ENCODE measurements at regions not wholly inside any gene's neighbourhood (a gene's known extent, or its start where the extent isn't known, plus 50 kb on each side); places are given as distances from the start of the nearest gene placed in this dataset.
"Not testable (repeated sequence)": the region's sequence is repeated elsewhere in the genome, so short reads cannot be mapped to it uniquely, and the experiment has no call there.

- no peak for DNase-seq (ENCODE audit: low read depth)
Observed at GRCh38 chr11:29163231-29163630, 853.6 kb downstream of the KCNA4 start.

GRCh38 chr11:29162491-29162890 is 854.3 kb downstream of the KCNA4 start:
- no peak for DNase-seq (ENCODE audit: low read depth)

GRCh38 chr11:29161191-29161590 is 855.6 kb downstream of the KCNA4 start:
- no peak for DNase-seq (ENCODE audit: low read depth)

GRCh38 chr11:29159552-29160465 is 857.0 kb downstream of the KCNA4 start:
- no peak for DNase-seq (ENCODE audit: low read depth)

GRCh38 chr11:29153078-29153477 is 863.8 kb downstream of the KCNA4 start:
- no peak for DNase-seq (ENCODE audit: low read depth)

- not testable (repeated sequence) for DNase-seq (ENCODE audit: low read depth)
Observed at GRCh38 chr11:29142573-29142972, 874.3 kb downstream of the KCNA4 start.

GRCh38 chr11:29135504-29135903 is 881.3 kb downstream of the KCNA4 start:
- peak; percentile 37 for DNase-seq (ENCODE audit: low read depth)

- no peak for DNase-seq (ENCODE audit: low read depth)
Observed at GRCh38 chr11:29131055-29131454, 885.8 kb downstream of the KCNA4 start.

GRCh38 chr11:29129844-29130243 is 887.0 kb downstream of the KCNA4 start:
- DNase-seq (ENCODE audit: low read depth), result no peak

GRCh38 chr11:29127461-29127860 is 889.4 kb downstream of the KCNA4 start:
- DNase-seq (ENCODE audit: low read depth), result no peak

GRCh38 chr11:29125606-29126005 is 891.2 kb downstream of the KCNA4 start:
- DNase-seq (ENCODE audit: low read depth), result peak; percentile 23

GRCh38 chr11:29124470-29124869 is 892.4 kb downstream of the KCNA4 start:
- no peak for DNase-seq (ENCODE audit: low read depth)

- DNase-seq (ENCODE audit: low read depth), result peak; percentile 45
Observed at GRCh38 chr11:29119707-29120618, 896.9 kb downstream of the KCNA4 start.

- DNase-seq (ENCODE audit: low read depth), result no peak
Observed at GRCh38 chr11:29119116-29119515, 897.7 kb downstream of the KCNA4 start.

- DNase-seq (ENCODE audit: low read depth), result no peak
Observed at GRCh38 chr11:29100967-29101366, 915.9 kb downstream of the KCNA4 start.

GRCh38 chr11:29095821-29096220 is 921.0 kb downstream of the KCNA4 start:
- no peak for DNase-seq (ENCODE audit: low read depth)

GRCh38 chr11:29093416-29094120 is 923.3 kb downstream of the KCNA4 start:
- DNase-seq (ENCODE audit: low read depth), result peak; percentile 26

- DNase-seq (ENCODE audit: low read depth), result no peak
Observed at GRCh38 chr11:29087200-29087812, 929.5 kb downstream of the KCNA4 start.

- no peak for DNase-seq (ENCODE audit: low read depth)
Observed at GRCh38 chr11:29075726-29076125, 941.1 kb downstream of the KCNA4 start.

GRCh38 chr11:29063630-29064361 is 953.0 kb downstream of the KCNA4 start:
- no peak for DNase-seq (ENCODE audit: low read depth)

- no peak for DNase-seq (ENCODE audit: low read depth)
Observed at GRCh38 chr11:29061452-29061851, 953.3 kb downstream of the METTL15 start.
